ENCODE measurements at regions not wholly inside any gene's neighbourhood (a gene's known extent, or its start where the extent isn't known, plus 50 kb on each side); places are given as distances from the start of the nearest gene placed in this dataset.

DNA sequence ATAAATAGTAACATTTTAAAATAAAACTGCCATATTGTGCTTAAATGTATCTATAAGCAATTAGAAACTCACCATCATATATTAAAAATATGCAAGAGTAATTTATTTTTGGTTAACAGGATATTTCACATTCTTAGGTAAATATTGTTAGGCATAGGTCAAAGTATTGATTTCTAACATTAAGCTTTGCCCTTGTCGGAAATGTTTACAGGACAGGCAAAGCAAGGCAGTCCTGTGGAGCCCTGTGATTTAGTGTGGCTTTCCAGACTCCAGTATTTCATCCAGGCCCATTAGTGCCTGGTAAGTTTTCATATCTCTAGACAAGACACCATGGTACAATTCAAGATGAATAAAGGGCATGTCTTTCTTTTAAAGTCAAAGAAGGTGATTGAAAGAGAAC is 114.9 kb upstream of the LARGE1 start (continued):
- TF ChIP-seq REST (IDR thresholded peaks at IDR 0.05): peak; percentile 68
- TF ChIP-seq SP1 (IDR thresholded peaks at IDR 0.05): no peak
- TF ChIP-seq HNF4G (IDR thresholded peaks at IDR 0.05): no peak
- TF ChIP-seq RXRA (IDR thresholded peaks at IDR 0.05): peak in 1 of 2 donors; percentile 33
- TF ChIP-seq JUND (IDR thresholded peaks at IDR 0.05): peak in 1 of 2 donors; percentile 11
- no peak for TF ChIP-seq GABPA (IDR thresholded peaks at IDR 0.05 in 1 of 2, conservative IDR thresholded peaks at IDR 0.05 in 1 of 2)
- TF ChIP-seq MAX (IDR thresholded peaks at IDR 0.05): no peak
- peak; percentile 50 to 52 for TF ChIP-seq HNF4A (conservative IDR thresholded peaks at IDR 0.05)
- no peak for TF ChIP-seq NR2F2 (IDR thresholded peaks at IDR 0.05)
- TF ChIP-seq, protein P1, sequence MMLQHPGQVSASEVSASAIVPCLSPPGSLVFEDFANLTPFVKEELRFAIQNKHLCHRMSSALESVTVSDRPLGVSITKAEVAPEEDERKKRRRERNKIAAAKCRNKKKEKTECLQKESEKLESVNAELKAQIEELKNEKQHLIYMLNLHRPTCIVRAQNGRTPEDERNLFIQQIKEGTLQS (IDR thresholded peaks at IDR 0.05): no peak

DNA sequence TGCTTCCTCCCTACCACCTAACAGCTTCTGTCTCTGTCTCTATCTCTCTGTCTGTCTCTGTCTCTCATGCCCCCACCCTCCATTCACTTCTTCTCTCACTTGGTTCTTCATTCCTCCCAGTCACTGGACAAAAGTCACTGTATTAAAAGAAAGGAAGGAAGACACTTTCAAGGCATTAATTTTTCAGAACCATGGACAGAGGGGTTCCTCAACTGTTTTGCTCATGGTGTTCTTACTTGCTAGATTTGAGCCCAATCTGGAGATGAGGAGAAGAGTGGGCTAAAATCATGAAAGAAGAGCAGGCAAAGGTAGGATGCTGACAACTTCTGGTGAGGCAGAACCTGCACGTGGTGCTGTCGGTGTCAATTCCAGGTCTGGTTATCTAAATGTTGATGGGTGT is 116.7 kb upstream of the LARGE1 start:
- Histone ChIP-seq H3K4me3 (ENCODE audit: low read depth in 1 of 3, low read length in 3 of 3) (no peak overlapping the region), H3K27ac (ENCODE audit: low read depth in 1 of 2, low read length in 2 of 2) (no peak overlapping the region), H3K4me1 (ENCODE audit: control insufficient read depth in 4 of 4, insufficient read depth in 4 of 4, low read length in 3 of 4) (peaks cover 0 to 7% (median 2%) of the 10 kb centered on the region in 4 donors), H3K9ac (ENCODE audit: low read depth in 1 of 2, low read length in 2 of 2) (no peak overlapping the region), H3K36me3 (ENCODE audit: control insufficient read depth in 4 of 4, insufficient read depth in 3 of 4, low read depth in 1 of 4, low read length in 3 of 4) (no peaks in the 10 kb centered on the region), H3K27me3 (ENCODE audit: control insufficient read depth in 4 of 4, insufficient read depth in 4 of 4, low read length in 3 of 4) (no peaks in the 10 kb centered on the region), H3K9me3 (ENCODE audit: control insufficient read depth in 4 of 4, low read length in 3 of 4) (no peaks in the 10 kb centered on the region)
- TF ChIP-seq REST (IDR thresholded peaks at IDR 0.05) (peak; percentile 98), JUND (IDR thresholded peaks at IDR 0.05) (no peak), NR2F2 (IDR thresholded peaks at IDR 0.05) (no peak)
- DNase-seq (ENCODE audit: low spot score): no peak
- WGBS: 67% methylated on average over 2 of the region's 2 CpGs

- Histone ChIP-seq H3K27ac (ENCODE audit: low read depth in 1 of 2, low read length in 2 of 2) (no peak overlapping the region), H3K9me3 (ENCODE audit: control insufficient read depth in 4 of 4, low read length in 3 of 4) (no peaks in the 10 kb centered on the region), H3K4me3 (ENCODE audit: low read depth in 1 of 3, low read length in 3 of 3) (no peak overlapping the region), H3K4me1 (ENCODE audit: control insufficient read depth in 4 of 4, insufficient read depth in 4 of 4, low read length in 3 of 4) (peaks cover 0 to 7% (median 2%) of the 10 kb centered on the region in 4 donors), H3K27me3 (ENCODE audit: control insufficient read depth in 4 of 4, insufficient read depth in 4 of 4, low read length in 3 of 4) (no peaks in the 10 kb centered on the region), H3K9ac (ENCODE audit: low read depth in 1 of 2, low read length in 2 of 2) (no peak overlapping the region), H3K36me3 (ENCODE audit: control insufficient read depth in 4 of 4, insufficient read depth in 3 of 4, low read depth in 1 of 4, low read length in 3 of 4) (no peaks in the 10 kb centered on the region)
- 70% methylated on average over 11 of the region's 11 CpGs for WGBS
- TF ChIP-seq NR2F2 (IDR thresholded peaks at IDR 0.05) (no peak), REST (IDR thresholded peaks at IDR 0.05) (no peak), FOXA1 (IDR thresholded peaks at IDR 0.05) (no peak)
- no peak for DNase-seq (ENCODE audit: low spot score)
Observed at GRCh38 chr22:34038801-34039555, 118.7 kb upstream of the LARGE1 start.
